ENCODE measurements at regions not wholly inside any gene's neighbourhood (a gene's known extent, or its start where the extent isn't known, plus 50 kb on each side); places are given as distances from the start of the nearest gene placed in this dataset.

DNA sequence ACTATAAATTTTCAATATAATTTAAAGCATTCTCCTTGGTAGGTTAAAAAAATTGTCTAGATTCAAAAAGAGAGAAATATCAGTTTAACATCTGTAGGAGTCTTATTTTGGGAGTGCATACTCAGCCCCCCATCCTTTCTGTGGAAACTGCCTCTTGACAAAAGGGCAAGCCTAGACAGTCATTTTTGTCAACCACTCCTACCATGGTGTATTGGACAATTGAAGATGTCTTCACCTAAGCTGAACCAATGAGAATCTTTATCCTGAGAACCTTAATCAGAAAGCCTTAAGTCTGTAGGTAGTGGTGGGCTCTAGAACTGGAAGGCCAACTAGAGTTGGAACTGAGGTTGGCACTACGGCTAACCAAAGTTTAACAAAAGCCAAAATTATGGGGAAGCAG, 65.7 kb upstream of the MED13 start:
- H4K20me1 ChIP-seq (ENCODE audit: insufficient read depth, poor library complexity, severe bottlenecking), result no peaks in the 10 kb centered on the region
- TF ChIP-seq EZH2 (IDR thresholded peaks at IDR 0.05; ENCODE audit: borderline replicate concordance), result no peak
- TF ChIP-seq, protein P1, sequence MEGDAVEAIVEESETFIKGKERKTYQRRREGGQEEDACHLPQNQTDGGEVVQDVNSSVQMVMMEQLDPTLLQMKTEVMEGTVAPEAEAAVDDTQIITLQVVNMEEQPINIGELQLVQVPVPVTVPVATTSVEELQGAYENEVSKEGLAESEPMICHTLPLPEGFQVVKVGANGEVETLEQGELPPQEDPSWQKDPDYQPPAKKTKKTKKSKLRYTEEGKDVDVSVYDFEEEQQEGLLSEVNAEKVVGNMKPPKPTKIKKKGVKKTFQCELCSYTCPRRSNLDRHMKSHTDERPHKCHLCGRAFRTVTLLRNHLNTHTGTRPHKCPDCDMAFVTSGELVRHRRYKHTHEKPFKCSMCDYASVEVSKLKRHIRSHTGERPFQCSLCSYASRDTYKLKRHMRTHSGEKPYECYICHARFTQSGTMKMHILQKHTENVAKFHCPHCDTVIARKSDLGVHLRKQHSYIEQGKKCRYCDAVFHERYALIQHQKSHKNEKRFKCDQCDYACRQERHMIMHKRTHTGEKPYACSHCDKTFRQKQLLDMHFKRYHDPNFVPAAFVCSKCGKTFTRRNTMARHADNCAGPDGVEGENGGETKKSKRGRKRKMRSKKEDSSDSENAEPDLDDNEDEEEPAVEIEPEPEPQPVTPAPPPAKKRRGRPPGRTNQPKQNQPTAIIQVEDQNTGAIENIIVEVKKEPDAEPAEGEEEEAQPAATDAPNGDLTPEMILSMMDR (IDR thresholded peaks at IDR 0.05; ENCODE audit: poor library complexity), result no peak
- TF ChIP-seq EZH2phosphoT487 (IDR thresholded peaks at IDR 0.05; ENCODE audit: low read depth, severe bottlenecking, unreplicated experiment), result no peak
- H3K9me3 ChIP-seq (ENCODE audit: low read depth), result no peaks in the 10 kb centered on the region
- H3K79me2 ChIP-seq, result no peaks in the 10 kb centered on the region
- no peak overlapping the region for H3K4me2 ChIP-seq
- H3K4me1 ChIP-seq (ENCODE audit: insufficient read depth), result no peaks in the 10 kb centered on the region
- WGBS (ENCODE audit: low lambda C conversion rate, missing lambda C conversion rate), result 95% methylated on average over 1 of the region's 1 CpG
- no peak overlapping the region for H3K27ac ChIP-seq
- H3K9me2 ChIP-seq (replicated peaks; ENCODE audit: insufficient read depth), result no peaks in the 10 kb centered on the region
- no peak for DNase-seq (ENCODE audit: low spot score)
- H2AFZ ChIP-seq, result no peak overlapping the region
- no peak overlapping the region for H3K4me3 ChIP-seq
- no peaks in the 10 kb centered on the region for H3K36me3 ChIP-seq (replicated peaks; ENCODE audit: insufficient read depth, low read depth)
- no peaks in the 10 kb centered on the region for H3K27me3 ChIP-seq

DNA sequence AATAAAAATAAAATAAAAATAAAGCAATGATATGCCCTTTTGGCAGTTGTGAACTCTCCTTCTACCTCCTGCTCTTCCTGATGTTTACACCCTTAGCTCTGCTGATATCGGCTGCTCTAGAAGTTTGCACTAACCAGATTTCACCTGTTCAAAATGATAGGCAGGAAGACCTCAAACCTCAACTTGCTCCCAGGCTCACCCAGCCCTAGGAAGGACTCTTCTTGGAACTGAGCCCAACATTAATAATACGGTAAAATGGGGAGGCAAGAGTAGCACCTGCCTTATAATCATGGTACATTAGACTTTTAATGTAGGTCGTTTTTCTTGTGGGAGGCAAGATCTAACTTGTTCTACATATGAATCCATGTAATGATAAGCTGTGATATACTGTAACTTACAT, 61.2 kb upstream of the MED13 start:
- Histone ChIP-seq H4K20me1 (ENCODE audit: insufficient read depth, poor library complexity, severe bottlenecking) (no peaks in the 10 kb centered on the region), H3K27me3 (no peaks in the 10 kb centered on the region), H2AFZ (no peak overlapping the region), H3K27ac (no peak overlapping the region), H3K9me2 (replicated peaks; ENCODE audit: insufficient read depth) (no peaks in the 10 kb centered on the region), H3K4me3 (no peak overlapping the region), H3K79me2 (no peaks in the 10 kb centered on the region), H3K4me1 (ENCODE audit: insufficient read depth) (no peaks in the 10 kb centered on the region), H3K36me3 (replicated peaks; ENCODE audit: insufficient read depth, low read depth) (no peaks in the 10 kb centered on the region), H3K9me3 (ENCODE audit: low read depth) (no peaks in the 10 kb centered on the region), H3K4me2 (no peak overlapping the region)
- DNase-seq (ENCODE audit: low spot score), result no peak
- 75% methylated on average over 3 of the region's 3 CpGs for WGBS (ENCODE audit: low lambda C conversion rate, missing lambda C conversion rate)
- TF ChIP-seq, protein P1 (IDR thresholded peaks at IDR 0.05; ENCODE audit: poor library complexity), result no peak
- TF ChIP-seq EZH2 (IDR thresholded peaks at IDR 0.05; ENCODE audit: borderline replicate concordance) (no peak), EZH2phosphoT487 (IDR thresholded peaks at IDR 0.05; ENCODE audit: low read depth, severe bottlenecking, unreplicated experiment) (no peak)

DNA sequence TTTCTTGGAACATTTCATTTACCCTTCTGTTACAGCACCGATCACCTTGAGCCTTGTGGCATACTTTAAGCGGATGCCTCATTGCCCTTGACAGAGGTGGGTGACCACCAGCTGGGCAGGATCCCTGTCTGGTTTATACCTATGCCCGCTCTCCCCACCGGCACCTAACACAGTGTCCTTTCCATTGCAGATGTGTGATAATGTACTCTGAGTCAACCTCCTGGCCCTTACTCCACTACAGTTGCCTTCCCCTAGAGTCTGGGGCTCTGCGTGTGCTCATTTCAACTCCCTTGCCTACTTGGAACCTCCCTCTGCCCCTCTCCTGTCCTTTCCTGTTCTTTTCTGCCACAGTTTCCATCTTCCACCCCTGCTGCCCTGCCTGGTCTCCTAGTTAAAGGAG, 60.2 kb upstream of the MED13 start:
- WGBS (ENCODE audit: low lambda C conversion rate, missing lambda C conversion rate), result 89% methylated on average over 5 of the region's 5 CpGs
- DNase-seq (ENCODE audit: low spot score), result no peak
- no peaks in the 10 kb centered on the region for H3K36me3 ChIP-seq (replicated peaks; ENCODE audit: insufficient read depth, low read depth)
- no peak overlapping the region for H3K27ac ChIP-seq
- H2AFZ ChIP-seq, result no peak overlapping the region
- no peak overlapping the region for H3K4me2 ChIP-seq
- TF ChIP-seq EZH2phosphoT487 (IDR thresholded peaks at IDR 0.05; ENCODE audit: low read depth, severe bottlenecking, unreplicated experiment) (no peak), EZH2 (IDR thresholded peaks at IDR 0.05; ENCODE audit: borderline replicate concordance) (no peak)
- TF ChIP-seq, protein P1 (IDR thresholded peaks at IDR 0.05; ENCODE audit: poor library complexity), result no peak
- H3K79me2 ChIP-seq, result no peaks in the 10 kb centered on the region
- no peaks in the 10 kb centered on the region for H3K9me2 ChIP-seq (replicated peaks; ENCODE audit: insufficient read depth)
- no peaks in the 10 kb centered on the region for H4K20me1 ChIP-seq (ENCODE audit: insufficient read depth, poor library complexity, severe bottlenecking)
- no peaks in the 10 kb centered on the region for H3K4me1 ChIP-seq (ENCODE audit: insufficient read depth)
- no peaks in the 10 kb centered on the region for H3K9me3 ChIP-seq (ENCODE audit: low read depth)
- H3K4me3 ChIP-seq, result no peak overlapping the region
- no peaks in the 10 kb centered on the region for H3K27me3 ChIP-seq

Measured in hepatocyte (in vitro differentiated cells).